ENCODE measurements at regions not wholly inside any gene's neighbourhood (a gene's known extent, or its start where the extent isn't known, plus 50 kb on each side); places are given as distances from the start of the nearest gene placed in this dataset.

DNA sequence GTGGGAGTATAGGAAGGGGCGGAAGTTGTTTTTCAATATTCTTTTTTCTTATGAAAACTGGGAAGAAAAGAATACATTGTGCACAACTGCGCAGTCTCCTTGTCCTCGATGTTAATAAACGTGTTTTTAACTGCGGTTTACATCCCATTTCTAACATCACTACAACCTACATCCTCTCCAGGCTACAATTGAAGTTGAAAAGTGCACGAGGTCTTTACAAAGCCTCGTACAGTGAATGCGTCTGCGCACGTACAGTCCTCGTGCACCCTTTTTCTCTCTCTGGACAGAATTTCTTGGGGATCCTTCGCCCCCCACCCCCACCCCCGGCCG lies 102.4 kb downstream of the WT1 start (continued):
- TF ChIP-seq, protein P1, sequence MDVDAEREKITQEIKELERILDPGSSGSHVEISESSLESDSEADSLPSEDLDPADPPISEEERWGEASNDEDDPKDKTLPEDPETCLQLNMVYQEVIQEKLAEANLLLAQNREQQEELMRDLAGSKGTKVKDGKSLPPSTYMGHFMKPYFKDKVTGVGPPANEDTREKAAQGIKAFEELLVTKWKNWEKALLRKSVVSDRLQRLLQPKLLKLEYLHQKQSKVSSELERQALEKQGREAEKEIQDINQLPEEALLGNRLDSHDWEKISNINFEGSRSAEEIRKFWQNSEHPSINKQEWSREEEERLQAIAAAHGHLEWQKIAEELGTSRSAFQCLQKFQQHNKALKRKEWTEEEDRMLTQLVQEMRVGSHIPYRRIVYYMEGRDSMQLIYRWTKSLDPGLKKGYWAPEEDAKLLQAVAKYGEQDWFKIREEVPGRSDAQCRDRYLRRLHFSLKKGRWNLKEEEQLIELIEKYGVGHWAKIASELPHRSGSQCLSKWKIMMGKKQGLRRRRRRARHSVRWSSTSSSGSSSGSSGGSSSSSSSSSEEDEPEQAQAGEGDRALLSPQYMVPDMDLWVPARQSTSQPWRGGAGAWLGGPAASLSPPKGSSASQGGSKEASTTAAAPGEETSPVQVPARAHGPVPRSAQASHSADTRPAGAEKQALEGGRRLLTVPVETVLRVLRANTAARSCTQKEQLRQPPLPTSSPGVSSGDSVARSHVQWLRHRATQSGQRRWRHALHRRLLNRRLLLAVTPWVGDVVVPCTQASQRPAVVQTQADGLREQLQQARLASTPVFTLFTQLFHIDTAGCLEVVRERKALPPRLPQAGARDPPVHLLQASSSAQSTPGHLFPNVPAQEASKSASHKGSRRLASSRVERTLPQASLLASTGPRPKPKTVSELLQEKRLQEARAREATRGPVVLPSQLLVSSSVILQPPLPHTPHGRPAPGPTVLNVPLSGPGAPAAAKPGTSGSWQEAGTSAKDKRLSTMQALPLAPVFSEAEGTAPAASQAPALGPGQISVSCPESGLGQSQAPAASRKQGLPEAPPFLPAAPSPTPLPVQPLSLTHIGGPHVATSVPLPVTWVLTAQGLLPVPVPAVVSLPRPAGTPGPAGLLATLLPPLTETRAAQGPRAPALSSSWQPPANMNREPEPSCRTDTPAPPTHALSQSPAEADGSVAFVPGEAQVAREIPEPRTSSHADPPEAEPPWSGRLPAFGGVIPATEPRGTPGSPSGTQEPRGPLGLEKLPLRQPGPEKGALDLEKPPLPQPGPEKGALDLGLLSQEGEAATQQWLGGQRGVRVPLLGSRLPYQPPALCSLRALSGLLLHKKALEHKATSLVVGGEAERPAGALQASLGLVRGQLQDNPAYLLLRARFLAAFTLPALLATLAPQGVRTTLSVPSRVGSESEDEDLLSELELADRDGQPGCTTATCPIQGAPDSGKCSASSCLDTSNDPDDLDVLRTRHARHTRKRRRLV (CRISPR knock-in tag; IDR thresholded peaks at IDR 0.05) = no peak
- TF ChIP-seq ZNF333 (CRISPR knock-in tag; IDR thresholded peaks at IDR 0.05; ENCODE audit: borderline replicate concordance) (no peak), SMAD3 (CRISPR knock-in tag; IDR thresholded peaks at IDR 0.05) (no peak), DMAP1 (CRISPR knock-in tag; IDR thresholded peaks at IDR 0.05) (no peak)
- TF ChIP-seq, protein P2, sequence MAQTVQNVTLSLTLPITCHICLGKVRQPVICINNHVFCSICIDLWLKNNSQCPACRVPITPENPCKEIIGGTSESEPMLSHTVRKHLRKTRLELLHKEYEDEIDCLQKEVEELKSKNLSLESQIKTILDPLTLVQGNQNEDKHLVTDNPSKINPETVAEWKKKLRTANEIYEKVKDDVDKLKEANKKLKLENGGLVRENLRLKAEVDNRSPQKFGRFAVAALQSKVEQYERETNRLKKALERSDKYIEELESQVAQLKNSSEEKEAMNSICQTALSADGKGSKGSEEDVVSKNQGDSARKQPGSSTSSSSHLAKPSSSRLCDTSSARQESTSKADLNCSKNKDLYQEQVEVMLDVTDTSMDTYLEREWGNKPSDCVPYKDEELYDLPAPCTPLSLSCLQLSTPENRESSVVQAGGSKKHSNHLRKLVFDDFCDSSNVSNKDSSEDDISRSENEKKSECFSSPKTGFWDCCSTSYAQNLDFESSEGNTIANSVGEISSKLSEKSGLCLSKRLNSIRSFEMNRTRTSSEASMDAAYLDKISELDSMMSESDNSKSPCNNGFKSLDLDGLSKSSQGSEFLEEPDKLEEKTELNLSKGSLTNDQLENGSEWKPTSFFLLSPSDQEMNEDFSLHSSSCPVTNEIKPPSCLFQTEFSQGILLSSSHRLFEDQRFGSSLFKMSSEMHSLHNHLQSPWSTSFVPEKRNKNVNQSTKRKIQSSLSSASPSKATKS (CRISPR knock-in tag; IDR thresholded peaks at IDR 0.05) = no peak

DNA sequence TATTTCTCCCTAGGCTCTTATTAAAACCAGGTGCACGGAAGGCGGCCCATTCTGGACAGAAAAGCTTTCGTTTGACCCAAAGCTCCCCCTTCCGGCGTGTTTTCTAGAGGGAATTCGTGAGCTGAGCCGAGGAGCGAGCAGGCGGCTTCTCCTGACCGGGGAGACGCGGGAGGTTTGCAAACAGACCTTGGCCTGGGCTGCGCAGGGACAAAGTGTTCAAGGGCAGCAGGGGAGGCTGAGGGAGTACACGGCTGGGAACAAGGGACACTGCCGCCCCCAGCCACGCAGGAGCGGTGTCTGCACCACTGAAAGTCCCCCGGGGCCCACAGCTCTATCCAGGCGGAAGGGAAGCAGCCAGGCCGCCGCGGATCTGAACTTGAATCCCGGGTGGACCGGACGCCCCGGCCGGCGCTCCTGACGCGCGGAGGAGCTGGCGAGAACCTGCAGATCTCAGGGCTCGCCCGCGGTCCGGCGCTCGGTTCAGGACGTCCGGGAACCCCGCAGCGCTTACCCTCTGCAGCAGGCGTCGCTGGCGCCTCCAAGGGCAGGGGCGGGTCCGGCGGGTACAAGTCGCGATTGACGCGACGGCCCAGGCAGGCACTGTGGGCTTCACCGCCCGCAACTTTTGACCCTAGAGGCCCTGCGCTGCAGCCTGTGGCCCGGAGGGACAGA lies 101.9 kb downstream of the WT1 start:
- H3K4me1 ChIP-seq (ENCODE audit: insufficient read depth, low read length) = peaks cover 9% of the 10 kb centered on the region; the same call in 1 of the 2 replicates
- intact Hi-C loops (cut with micrococcal nuclease; ENCODE audit: unreplicated experiment) = no loop called here
- H3K9me3 ChIP-seq (ENCODE audit: low read length) = no peaks in the 10 kb centered on the region
- TF ChIP-seq SMAD9 (CRISPR knock-in tag; IDR thresholded peaks at IDR 0.05) = no peak
- no peak overlapping the region for H2AFZ ChIP-seq (ENCODE audit: low read length)
- FAIRE-seq = no peak
- H3K36me3 ChIP-seq (replicated peaks in 1 of 2; ENCODE audit: control insufficient read depth in 1 of 2, insufficient read depth in 2 of 2, low read length in 2 of 2) = no peaks in the 10 kb centered on the region
- no peak overlapping the region for H3K9ac ChIP-seq (ENCODE audit: insufficient read depth, low read depth, low read length)
- H3K27ac ChIP-seq (ENCODE audit: extremely low read length, insufficient read depth, low read length) = no peak overlapping the region
- peaks cover 0 to 3% of the 10 kb centered on the region in 2 experiments; a peak in 1 of 5 replicates for H3K27me3 ChIP-seq (ENCODE audit: control insufficient read depth in 1 of 2, insufficient read depth in 2 of 2, low read length in 2 of 2)
- ATAC-seq = no peak
- no peak overlapping the region for H3K4me3 ChIP-seq (replicated peaks in 1 of 3; ENCODE audit: insufficient read depth in 1 of 3, low read depth in 2 of 3, low read length in 3 of 3)
- ChIA-PET POLR2A (no interaction called here), CTCF (ENCODE audit: low intra/inter-chr PET ratio, low total read pairs) (no interaction called here)
- no peak for DNase-seq (ENCODE audit: low spot score)
- no peak overlapping the region for H3K4me2 ChIP-seq (ENCODE audit: low read depth, low read length)
- in situ Hi-C loops (cut with HindIII; ENCODE audit: extremely low pct_ligation_motif_present, low pct_unique_long_range_greater_than_20kb) = no loop called here
- WGBS (ENCODE audit: low lambda C conversion rate) = 81% methylated on average over 43 of the region's 57 CpGs
- H3K79me2 ChIP-seq (ENCODE audit: insufficient read depth, low read length) = no peaks in the 10 kb centered on the region
- no peaks in the 10 kb centered on the region for H4K20me1 ChIP-seq (ENCODE audit: insufficient read depth, low read length)
- BruUV-seq (replicated peaks) = no TSS peak
